Loucy (cell line): ENCODE measurements at regions not wholly inside any gene's neighbourhood (a gene's known extent, or its start where the extent isn't known, plus 50 kb on each side); places are given as distances from the start of the nearest gene placed in this dataset.

Source experiments
- H2AFZ ChIP-seq: fragments of 200-600 bp; sonication (generic); 2 replicates; pipeline ENCODE4 v1.6.0; 2016; ENCODE audit warnings: antibody characterized with exemption, mild to moderate bottlenecking, low read length, moderate library complexity
- H3F3A ChIP-seq: fragments of 200-600 bp; 2 replicates; pipeline ENCODE4 v1.6.0; 2016; ENCODE audit warnings: antibody characterized with exemption, low read depth, mild to moderate bottlenecking
- H3K27me3 ChIP-seq: fragments of 200-600 bp; sonication (generic); 2 replicates; pipeline ENCODE4 v1.6.1; 2014; ENCODE audit warnings: low read length, mild to moderate bottlenecking; ENCODE audit not compliant: insufficient read depth, poor library complexity, severe bottlenecking
- H3K36me3 ChIP-seq: fragments of 200-600 bp; sonication (generic); 2 replicates; pipeline ENCODE4 v1.6.1; 2016; ENCODE audit warnings: low read length; ENCODE audit not compliant: insufficient read depth
- H3K4me1 ChIP-seq: fragments of 200-600 bp; sonication (generic); 2 replicates; pipeline ENCODE4 v1.5.1; 2014; ENCODE audit warnings: low read length, mild to moderate bottlenecking; ENCODE audit not compliant: insufficient read depth, poor library complexity, severe bottlenecking
- H3K4me2 ChIP-seq: fragments of 200-600 bp; sonication (generic); 2 replicates; pipeline ENCODE4 v1.6.0; 2014; ENCODE audit warnings: antibody characterized with exemption, low read length, low read depth, mild to moderate bottlenecking; ENCODE audit not compliant: poor library complexity, severe bottlenecking
- H3K4me3 ChIP-seq: fragments of 200-600 bp; sonication (generic); 2 replicates; pipeline ENCODE4 v1.5.1; 2014; ENCODE audit warnings: low read length, mild to moderate bottlenecking, mixed read lengths; ENCODE audit not compliant: poor library complexity, severe bottlenecking
- H3K79me2 ChIP-seq: fragments of 200-600 bp; sonication (generic); 2 replicates; pipeline ENCODE4 v1.6.1; 2014; ENCODE audit warnings: low read length; ENCODE audit not compliant: insufficient read depth
- H3K9ac ChIP-seq: fragments of 200-600 bp; sonication (generic); 2 replicates; pipeline ENCODE4 v1.6.0; 2014; ENCODE audit warnings: mild to moderate bottlenecking, low read depth, low read length, moderate library complexity; ENCODE audit not compliant: poor library complexity, severe bottlenecking
- H3K9me2 ChIP-seq: fragments of 200-600 bp; sonication (generic); replicated peaks from 2 replicates; pipeline ENCODE4 v1.6.1; 2016; ENCODE audit warnings: low read depth, low read length, mixed read lengths
- H3K9me3 ChIP-seq: fragments of 200-600 bp; sonication (generic); 2 replicates; pipeline ENCODE4 v1.6.1; 2014; ENCODE audit warnings: mild to moderate bottlenecking, antibody characterized with exemption, low read length, low read depth; ENCODE audit not compliant: insufficient read depth
- H4K20me1 ChIP-seq: fragments of 200-600 bp; sonication (generic); 2 replicates; pipeline ENCODE4 v1.6.0; 2014; ENCODE audit warnings: antibody characterized with exemption, low read length, mild to moderate bottlenecking; ENCODE audit not compliant: insufficient read depth, poor library complexity, severe bottlenecking
- CTCF ChIP-seq: fragments of 200-600 bp; sonication (generic); conservative IDR thresholded peaks from 2 replicates; pipeline ENCODE4 v1.5.1; 2014; ENCODE audit warnings: mild to moderate bottlenecking, antibody characterized with exemption, low read length
- EZH2phosphoT487 ChIP-seq: fragments of 200-600 bp; IDR thresholded peaks from 2 replicates; pipeline ENCODE4 v1.6.1; 2018; ENCODE audit warnings: antibody characterized with exemption, mild to moderate bottlenecking, moderate library complexity, borderline replicate concordance

DNA sequence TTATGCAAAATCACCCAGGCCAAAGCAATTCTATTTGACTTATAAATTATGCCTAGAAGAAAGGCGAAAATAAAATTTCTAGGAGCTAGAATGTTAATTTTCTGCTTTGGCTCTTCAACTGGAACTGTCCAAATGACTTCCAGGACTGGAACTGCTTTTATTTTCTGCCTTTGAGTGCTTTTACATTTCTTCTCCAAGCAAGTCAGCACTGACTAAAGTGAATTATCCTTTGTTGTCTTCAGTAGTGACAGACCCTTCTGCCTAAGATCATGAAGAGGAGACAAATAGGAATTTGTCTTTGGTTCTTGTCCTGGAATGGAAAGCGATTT is 255.9 kb downstream of the DNAJB9 start:
- H3K36me3 ChIP-seq = no peaks in the 10 kb centered on the region
- no peaks in the 10 kb centered on the region for H3K4me1 ChIP-seq
- TF ChIP-seq EZH2phosphoT487 (no peak), CTCF (no peak)
- no peak overlapping the region for H3K9ac ChIP-seq
- H3K9me3 ChIP-seq = no peaks in the 10 kb centered on the region
- H3K4me2 ChIP-seq = no peak overlapping the region
- no peaks in the 10 kb centered on the region for H3F3A ChIP-seq
- H2AFZ ChIP-seq = no peak overlapping the region
- no peaks in the 10 kb centered on the region for H3K9me2 ChIP-seq
- H3K4me3 ChIP-seq = no peak overlapping the region
- H4K20me1 ChIP-seq = no peaks in the 10 kb centered on the region
- no peaks in the 10 kb centered on the region for H3K79me2 ChIP-seq
- H3K27me3 ChIP-seq = no peaks in the 10 kb centered on the region

- Histone ChIP-seq H3K36me3 (no peaks in the 10 kb centered on the region), H3K4me3 (no peak overlapping the region), H3K79me2 (no peaks in the 10 kb centered on the region), H3K9me2 (no peaks in the 10 kb centered on the region), H3K27me3 (no peaks in the 10 kb centered on the region), H2AFZ (no peak overlapping the region), H3K9me3 (no peaks in the 10 kb centered on the region), H3K9ac (no peak overlapping the region), H3K4me2 (no peak overlapping the region), H4K20me1 (no peaks in the 10 kb centered on the region), H3K4me1 (no peaks in the 10 kb centered on the region), H3F3A (no peaks in the 10 kb centered on the region)
- no peak for TF ChIP-seq CTCF
- TF ChIP-seq EZH2phosphoT487 = no peak
These were observed 266.6 kb downstream of the DNAJB9 start for GRCh38 chr7:108836256-108836655.

GRCh38 chr7:108838198-108838597 is 268.5 kb downstream of the DNAJB9 start:
- Histone ChIP-seq H3K4me2 (no peak overlapping the region), H3K4me3 (no peak overlapping the region), H3F3A (no peaks in the 10 kb centered on the region), H3K9ac (no peak overlapping the region), H3K9me2 (no peaks in the 10 kb centered on the region), H3K27me3 (no peaks in the 10 kb centered on the region), H3K4me1 (no peaks in the 10 kb centered on the region), H3K36me3 (no peaks in the 10 kb centered on the region), H3K9me3 (no peaks in the 10 kb centered on the region), H4K20me1 (no peaks in the 10 kb centered on the region), H2AFZ (no peak overlapping the region), H3K79me2 (no peaks in the 10 kb centered on the region)
- no peak for TF ChIP-seq EZH2phosphoT487
- no peak for TF ChIP-seq CTCF

DNA sequence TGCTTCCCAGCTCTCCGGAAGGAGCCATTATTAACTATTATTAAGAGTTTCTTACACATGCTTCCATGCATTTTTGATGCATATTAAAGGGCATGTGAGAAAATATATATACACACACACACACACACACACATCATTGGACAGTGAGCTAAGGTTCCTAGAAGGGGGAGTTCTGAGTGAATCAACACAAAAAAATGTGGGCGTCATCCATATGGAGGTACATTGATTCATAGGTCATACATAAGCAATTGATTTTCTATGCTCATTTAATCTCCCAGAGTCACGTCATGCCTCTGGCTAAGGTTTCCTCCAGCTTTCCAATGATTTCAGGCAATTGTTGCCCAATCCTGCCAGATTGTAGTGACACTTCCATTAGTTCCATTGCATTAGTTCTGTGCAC is 269.4 kb downstream of the DNAJB9 start:
- Histone ChIP-seq H3K9me3 (no peaks in the 10 kb centered on the region), H3F3A (no peaks in the 10 kb centered on the region), H3K79me2 (no peaks in the 10 kb centered on the region), H4K20me1 (no peaks in the 10 kb centered on the region), H3K9me2 (no peaks in the 10 kb centered on the region), H3K4me2 (no peak overlapping the region), H3K27me3 (no peaks in the 10 kb centered on the region), H3K9ac (no peak overlapping the region), H2AFZ (no peak overlapping the region), H3K4me3 (no peak overlapping the region), H3K36me3 (no peaks in the 10 kb centered on the region), H3K4me1 (no peaks in the 10 kb centered on the region)
- TF ChIP-seq CTCF (no peak), EZH2phosphoT487 (no peak)
